WTC11 (cell line): ENCODE measurements at regions not wholly inside any gene's neighbourhood (a gene's known extent, or its start where the extent isn't known, plus 50 kb on each side); places are given as distances from the start of the nearest gene placed in this dataset.

ENCODE experiments used
- CREB1 ChIP-seq: sonication (generic); formaldehyde crosslinking; IDR thresholded peaks from 2 replicates; pipeline ENCODE4 v1.8.0; 2023; ENCODE audit warnings: mild to moderate bottlenecking, missing genetic modification reagents
- CTCF ChIP-seq: fragments of 200-600 bp; IDR thresholded peaks from 2 replicates; pipeline ENCODE4 v1.8.0; 2022; ENCODE audit warnings: antibody characterized with exemption
- NFATC4 ChIP-seq: fragments of 250-450 bp; sonication (Bioruptor Pico); IDR thresholded peaks from 2 replicates; pipeline ENCODE4 v1.9.0; 2021; ENCODE audit warnings: mild to moderate bottlenecking
- ZNF263 ChIP-seq: sonication (generic); formaldehyde crosslinking; IDR thresholded peaks from 2 replicates; pipeline ENCODE4 v1.8.1; 2022; ENCODE audit warnings: low read depth, mild to moderate bottlenecking, moderate library complexity, missing genetic modification reagents

- TF ChIP-seq CTCF: no peak
- TF ChIP-seq ZNF263: no peak
- no peak for TF ChIP-seq CREB1 (CRISPR knock-in tag)
- TF ChIP-seq NFATC4 (CRISPR knock-in tag): no peak
Observed at GRCh38 chr14:53491884-53492277, 338.8 kb upstream of the DDHD1 start.
